ENCODE measurements at regions not wholly inside any gene's neighbourhood (a gene's known extent, or its start where the extent isn't known, plus 50 kb on each side); places are given as distances from the start of the nearest gene placed in this dataset.

- H3K9ac ChIP-seq (replicated peaks; ENCODE audit: extremely low read depth, insufficient read depth, low read length): peak overlapping the region; percentile 35
- TSS peak; percentile 19 for BruUV-seq (replicated peaks)
- peak overlapping the region; percentile 20 for H3K4me2 ChIP-seq (ENCODE audit: insufficient read depth, low read length)
- H3K27ac ChIP-seq (ENCODE audit: insufficient read depth, low read depth, low read length): peak overlapping the region; percentile 45
- FAIRE-seq (no peak), DNase-seq (ENCODE audit: low read depth, low spot score) (no peak)
- TF ChIP-seq POLR2AphosphoS5 (IDR thresholded peaks at IDR 0.05; ENCODE audit: insufficient read depth, low read depth, low read length) (no peak), FOS (IDR thresholded peaks at IDR 0.05; ENCODE audit: borderline replicate concordance, insufficient read depth, low read length) (no peak), MAX (IDR thresholded peaks at IDR 0.05; ENCODE audit: insufficient read depth, insufficient read length) (no peak), CTCF (IDR thresholded peaks at IDR 0.05; ENCODE audit: extremely low read depth in 1 of 2, insufficient read depth in 1 of 2, low read depth in 1 of 2, low read length in 2 of 2) (no peak), GATA2 (IDR thresholded peaks at IDR 0.05; ENCODE audit: insufficient read depth, insufficient read length, low read depth, low read length) (peak; percentile 2)
- peak overlapping the region; percentile 76 for H2AFZ ChIP-seq (ENCODE audit: low read depth, low read length)
- H3K4me1 ChIP-seq (ENCODE audit: control insufficient read depth, extremely low read depth, insufficient read depth, low read length): peaks cover 44% of the 10 kb centered on the region
- no peaks in the 10 kb centered on the region for H3K79me2 ChIP-seq (ENCODE audit: control insufficient read depth, insufficient read depth, low read length)
- no peaks in the 10 kb centered on the region for H3K36me3 ChIP-seq (ENCODE audit: control insufficient read depth in 2 of 2, extremely low read depth in 1 of 2, insufficient read depth in 2 of 2, low read length in 2 of 2)
- intact Hi-C loops (cut with micrococcal nuclease) (loop anchor here (1.0 kb wide), 1 partner anchor 7 kb away; no protein-coding TSS in a partner anchor), dilution Hi-C loops (cut with MboI; ENCODE audit: extremely low pct_ligation_motif_present, low sequenced_read_pairs) (no loop called here)
- H3K9me3 ChIP-seq (replicated peaks; ENCODE audit: control insufficient read depth, insufficient read depth, low read length): no peaks in the 10 kb centered on the region
- no peaks in the 10 kb centered on the region for H3K27me3 ChIP-seq (ENCODE audit: control insufficient read depth in 2 of 2, insufficient read depth in 2 of 2, low read length in 2 of 2)
- no peak overlapping the region for H3K4me3 ChIP-seq (replicated peaks in 1 of 3; ENCODE audit: insufficient read depth in 1 of 3, low read depth in 1 of 3, low read length in 3 of 3)
- ChIA-PET POLR2A (interaction anchor here (0.5 kb wide), 1 partner anchor 324 kb away, joined by 3 read pairs; no protein-coding TSS in a partner anchor), CTCF (interaction anchor here (1.0 to 8.4 kb wide), 7 partner anchors 11 to 370 kb away, joined by 5 to 368 read pairs (median 46); partner anchors contain the start of gene S1PR1)
- H3K9me1 ChIP-seq (replicated peaks; ENCODE audit: control insufficient read depth, extremely low read depth, insufficient read depth, low read length): peaks cover 3% of the 10 kb centered on the region
- H4K20me1 ChIP-seq (replicated peaks; ENCODE audit: control insufficient read depth, extremely low read depth, insufficient read depth, low read length): no peaks in the 10 kb centered on the region
Observed at GRCh38 chr1:101290922-101291561, 54.2 kb downstream of the S1PR1 start.
